ENCODE measurements at regions not wholly inside any gene's neighbourhood (a gene's known extent, or its start where the extent isn't known, plus 50 kb on each side); places are given as distances from the start of the nearest gene placed in this dataset.

- TF ChIP-seq ZMIZ1 (IDR thresholded peaks at IDR 0.05; ENCODE audit: low read depth in 2 of 2, low read length in 2 of 2) = no peak
- no peak for TF ChIP-seq RAD21 (CRISPR knock-in tag; conservative IDR thresholded peaks at IDR 0.05 in 1 of 2, IDR thresholded peaks at IDR 0.05 in 1 of 2)
- no peak for TF ChIP-seq POLR2A (conservative IDR thresholded peaks at IDR 0.05)
Measured at GRCh38 chr5:2897276-2897961, 145.9 kb upstream of the IRX2 start.
